Osteocyte (in vitro differentiated cells): ENCODE measurements at regions not wholly inside any gene's neighbourhood (a gene's known extent, or its start where the extent isn't known, plus 50 kb on each side); places are given as distances from the start of the nearest gene placed in this dataset.

Source experiments
- DNase-seq: peaks from one replicate; pipeline ENCODE4 v3.0.0; 2021; ENCODE audit warnings: mixed read lengths; ENCODE audit not compliant: unreplicated experiment; ENCODE audit errors: extremely low spot score
- H3K27ac Mint-ChIP-seq: one replicate; pipeline ENCODE4 v1.8.0; 2021; ENCODE audit warnings: mild to moderate bottlenecking, mixed read lengths; ENCODE audit not compliant: unreplicated experiment
- H3K27me3 Mint-ChIP-seq: one replicate; pipeline ENCODE4 v1.8.0; 2021; ENCODE audit warnings: mixed read lengths; ENCODE audit not compliant: unreplicated experiment
- H3K36me3 Mint-ChIP-seq: one replicate; pipeline ENCODE4 v1.8.0; 2021; ENCODE audit warnings: mixed read lengths; ENCODE audit not compliant: unreplicated experiment
- H3K4me1 Mint-ChIP-seq: one replicate; pipeline ENCODE4 v1.8.0; 2021; ENCODE audit warnings: mixed read lengths; ENCODE audit not compliant: unreplicated experiment
- H3K4me3 Mint-ChIP-seq: one replicate; pipeline ENCODE4 v1.8.0; 2021; ENCODE audit warnings: mild to moderate bottlenecking, moderate library complexity, mixed read lengths; ENCODE audit not compliant: unreplicated experiment
- H3K9me3 Mint-ChIP-seq: one replicate; pipeline ENCODE4 v1.8.0; 2021; ENCODE audit warnings: mixed read lengths; ENCODE audit not compliant: unreplicated experiment
- CTCF ChIP-seq: fragments of 200-600 bp; sonication (generic); IDR thresholded peaks from 2 replicates; pipeline ENCODE4 v1.5.0; 2021; ENCODE audit warnings: antibody characterized with exemption, mild to moderate bottlenecking, moderate library complexity

- H3K4me1 Mint-ChIP-seq = peaks cover 50% of the 10 kb centered on the region
- H3K4me3 Mint-ChIP-seq = no peak overlapping the region
- no peak for DNase-seq
- peaks cover 7% of the 10 kb centered on the region for H3K27me3 Mint-ChIP-seq
- H3K9me3 Mint-ChIP-seq = no peaks in the 10 kb centered on the region
- H3K36me3 Mint-ChIP-seq = peaks cover 6% of the 10 kb centered on the region
- peak overlapping the region; percentile 63 for H3K27ac Mint-ChIP-seq
- no peak for TF ChIP-seq CTCF
Measured at GRCh38 chr5:60184606-60185005, 291.1 kb upstream of the PDE4D start.

- Mint-ChIP-seq H3K27me3 (peaks cover 6% of the 10 kb centered on the region), H3K36me3 (peaks cover 6% of the 10 kb centered on the region), H3K9me3 (no peaks in the 10 kb centered on the region), H3K27ac (peak overlapping the region; percentile 63), H3K4me3 (no peak overlapping the region), H3K4me1 (peaks cover 53% of the 10 kb centered on the region)
- TF ChIP-seq CTCF = no peak
- no peak for DNase-seq
Measured at GRCh38 chr5:60183881-60184280, 290.4 kb upstream of the PDE4D start.

GRCh38 chr5:60178101-60178500 is 284.6 kb upstream of the PDE4D start:
- H3K4me3 Mint-ChIP-seq = peak overlapping the region; percentile 14
- H3K36me3 Mint-ChIP-seq = peaks cover 19% of the 10 kb centered on the region
- no peaks in the 10 kb centered on the region for H3K27me3 Mint-ChIP-seq
- peaks cover 15% of the 10 kb centered on the region for H3K9me3 Mint-ChIP-seq
- TF ChIP-seq CTCF = no peak
- peaks cover 37% of the 10 kb centered on the region for H3K4me1 Mint-ChIP-seq
- DNase-seq = no peak
- peak overlapping the region; percentile 73 for H3K27ac Mint-ChIP-seq

- H3K9me3 Mint-ChIP-seq = peaks cover 15% of the 10 kb centered on the region
- TF ChIP-seq CTCF = no peak
- H3K27ac Mint-ChIP-seq = peak overlapping the region; percentile 73
- H3K27me3 Mint-ChIP-seq = no peaks in the 10 kb centered on the region
- peaks cover 37% of the 10 kb centered on the region for H3K4me1 Mint-ChIP-seq
- no peak for DNase-seq
- peaks cover 19% of the 10 kb centered on the region for H3K36me3 Mint-ChIP-seq
- no peak overlapping the region for H3K4me3 Mint-ChIP-seq
Measured at GRCh38 chr5:60177596-60177995, 284.1 kb upstream of the PDE4D start.

GRCh38 chr5:60173667-60174066 is 280.1 kb upstream of the PDE4D start:
- peaks cover 15% of the 10 kb centered on the region for H3K9me3 Mint-ChIP-seq
- H3K4me3 Mint-ChIP-seq = no peak overlapping the region
- H3K27ac Mint-ChIP-seq = peak overlapping the region; percentile 16
- no peak for DNase-seq
- TF ChIP-seq CTCF = no peak
- H3K36me3 Mint-ChIP-seq = peaks cover 14% of the 10 kb centered on the region
- H3K27me3 Mint-ChIP-seq = no peaks in the 10 kb centered on the region
- H3K4me1 Mint-ChIP-seq = peaks cover 27% of the 10 kb centered on the region
